ENCODE measurements at regions not wholly inside any gene's neighbourhood (a gene's known extent, or its start where the extent isn't known, plus 50 kb on each side); places are given as distances from the start of the nearest gene placed in this dataset.

DNA sequence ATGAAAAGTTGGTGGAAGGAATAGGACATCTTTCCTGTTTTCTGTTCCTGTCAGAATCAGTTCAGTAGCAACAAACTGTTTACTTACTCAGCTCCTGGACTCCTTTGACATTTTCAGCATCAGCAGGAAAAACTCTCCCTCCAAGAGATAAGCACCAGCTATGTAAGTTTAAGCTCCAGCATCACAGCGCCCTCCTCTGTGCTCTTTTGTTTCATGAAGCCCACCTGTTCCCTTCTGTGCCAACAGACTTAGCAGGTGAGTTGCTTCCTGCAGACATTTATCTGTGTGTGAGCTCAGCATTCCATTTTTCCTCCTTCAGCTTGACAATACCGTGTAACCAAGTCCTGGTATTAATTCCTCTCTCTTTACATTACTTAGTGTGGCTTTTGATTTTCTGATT, 644.1 kb upstream of the AGA start:
- TF ChIP-seq, protein P1, sequence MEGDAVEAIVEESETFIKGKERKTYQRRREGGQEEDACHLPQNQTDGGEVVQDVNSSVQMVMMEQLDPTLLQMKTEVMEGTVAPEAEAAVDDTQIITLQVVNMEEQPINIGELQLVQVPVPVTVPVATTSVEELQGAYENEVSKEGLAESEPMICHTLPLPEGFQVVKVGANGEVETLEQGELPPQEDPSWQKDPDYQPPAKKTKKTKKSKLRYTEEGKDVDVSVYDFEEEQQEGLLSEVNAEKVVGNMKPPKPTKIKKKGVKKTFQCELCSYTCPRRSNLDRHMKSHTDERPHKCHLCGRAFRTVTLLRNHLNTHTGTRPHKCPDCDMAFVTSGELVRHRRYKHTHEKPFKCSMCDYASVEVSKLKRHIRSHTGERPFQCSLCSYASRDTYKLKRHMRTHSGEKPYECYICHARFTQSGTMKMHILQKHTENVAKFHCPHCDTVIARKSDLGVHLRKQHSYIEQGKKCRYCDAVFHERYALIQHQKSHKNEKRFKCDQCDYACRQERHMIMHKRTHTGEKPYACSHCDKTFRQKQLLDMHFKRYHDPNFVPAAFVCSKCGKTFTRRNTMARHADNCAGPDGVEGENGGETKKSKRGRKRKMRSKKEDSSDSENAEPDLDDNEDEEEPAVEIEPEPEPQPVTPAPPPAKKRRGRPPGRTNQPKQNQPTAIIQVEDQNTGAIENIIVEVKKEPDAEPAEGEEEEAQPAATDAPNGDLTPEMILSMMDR (IDR thresholded peaks at IDR 0.05 in 4 of 5, conservative IDR thresholded peaks at IDR 0.05 in 1 of 5), result no peak
- TF ChIP-seq POLR2A (IDR thresholded peaks at IDR 0.05), result no peak

All from gastrocnemius medialis (tissue), 4 donors.